PC-3 (cell line): ENCODE measurements at regions not wholly inside any gene's neighbourhood (a gene's known extent, or its start where the extent isn't known, plus 50 kb on each side); places are given as distances from the start of the nearest gene placed in this dataset.

Experiments used
- ATAC-seq: fragments of 200-7000 bp; cut with Tn5 transposase; 2 replicates; pipeline ENCODE4 v1.9.1; 2020; ENCODE audit warnings: mild to moderate bottlenecking, moderate library complexity
- BruUV-seq: library from RNA; stranded (reverse); fragments of 400-500 nt; replicated peaks from 2 replicates; lab custom pipeline; 2021; lab: Mats Ljungman, UMichigan
- CTCF ChIA-PET: fragments of 300-600 bp; sonication (Branson Sonifier 250); formaldehyde crosslinking; loops from one replicate; lab custom pipeline; 2022; ENCODE audit warnings: antibody characterized with exemption; lab: Charles Lee
- POLR2A ChIA-PET: fragments of 300-600 bp; sonication (Branson Sonifier 250); formaldehyde crosslinking; loops from one replicate; lab custom pipeline; 2022; ENCODE audit warnings: antibody characterized with exemption; ENCODE audit not compliant: unreplicated experiment; lab: Charles Lee
- DNase-seq: peaks from one replicate; pipeline ENCODE4 v3.0.0-alpha.2; 2015
- H2AFZ ChIP-seq: fragments of 300-600 bp; sonication (generic); 2 replicates; pipeline ENCODE4 v1.6.0; 2016; ENCODE audit warnings: antibody characterized with exemption, low read length
- H3F3A ChIP-seq: fragments of 300-600 bp; sonication (generic); one replicate; pipeline ENCODE4 v1.6.0; 2017; ENCODE audit warnings: antibody characterized with exemption, low read length, control low read depth, mild to moderate bottlenecking; ENCODE audit not compliant: unreplicated experiment
- H3K27ac ChIP-seq: fragments of 300-600 bp; sonication (generic); 2 replicates; pipeline ENCODE4 v1.5.1; 2016; ENCODE audit warnings: mild to moderate bottlenecking, low read length
- H3K27me3 ChIP-seq: fragments of 300-600 bp; sonication (generic); 2 replicates; pipeline ENCODE4 v1.6.1; 2016; ENCODE audit warnings: low read length, mixed read lengths
- H3K36me3 ChIP-seq: fragments of 300-600 bp; sonication (generic); 2 replicates; pipeline ENCODE4 v1.6.1; 2016; ENCODE audit warnings: low read depth, mixed run types, low read length, mixed read lengths
- H3K4me1 ChIP-seq: fragments of 300-600 bp; sonication (generic); 2 replicates; pipeline ENCODE4 v1.5.1; 2016; ENCODE audit warnings: low read length; ENCODE audit not compliant: insufficient read depth
- H3K4me2 ChIP-seq: fragments of 300-600 bp; sonication (generic); 2 replicates; pipeline ENCODE4 v1.6.0; 2016; ENCODE audit warnings: low read length
- H3K4me3 ChIP-seq: fragments of 300-600 bp; sonication (generic); 2 replicates; pipeline ENCODE4 v1.5.1; 2016; ENCODE audit warnings: mild to moderate bottlenecking, low read length, mixed read lengths
- H3K79me2 ChIP-seq: fragments of 300-600 bp; sonication (generic); 2 replicates; pipeline ENCODE4 v1.6.1; 2017; ENCODE audit warnings: low read length, mixed read lengths
- H3K9ac ChIP-seq: fragments of 300-600 bp; sonication (generic); 2 replicates; pipeline ENCODE4 v1.6.0; 2016; ENCODE audit warnings: mild to moderate bottlenecking, low read length
- H3K9me2 ChIP-seq: fragments of 300-600 bp; sonication (generic); replicated peaks from 2 replicates; pipeline ENCODE4 v1.6.1; 2016; ENCODE audit warnings: mixed run types, low read length, mixed read lengths
- H3K9me3 ChIP-seq: fragments of 300-600 bp; sonication (generic); 2 replicates; pipeline ENCODE4 v1.6.1; 2016; ENCODE audit warnings: low read length, mixed read lengths
- H4K20me1 ChIP-seq: fragments of 300-600 bp; sonication (generic); 2 replicates; pipeline ENCODE4 v1.6.1; 2016; ENCODE audit warnings: low read length, mixed read lengths
- EZH2 ChIP-seq: fragments of 300-600 bp; sonication (generic); IDR thresholded peaks from one replicate; pipeline ENCODE4 v1.6.1; 2017; ENCODE audit warnings: antibody characterized with exemption, mild to moderate bottlenecking, low read length; ENCODE audit not compliant: unreplicated experiment
- EZH2phosphoT487 ChIP-seq: fragments of 300-600 bp; sonication (generic); IDR thresholded peaks from 2 replicates; pipeline ENCODE4 v1.6.1; 2018; ENCODE audit warnings: mild to moderate bottlenecking, antibody characterized with exemption, low read length, borderline replicate concordance
- intact Hi-C: fragments of 100-400 bp; cut with micrococcal nuclease; formaldehyde crosslinking; loops from 2 replicates; pipeline ENCODE4 v1.9.0; 2023
- TF ChIP-seq, protein P1 (sequence below): fragments of 300-600 bp; sonication (generic); conservative IDR thresholded peaks from 2 replicates; pipeline ENCODE4 v1.5.1; 2017; ENCODE audit warnings: antibody characterized with exemption, low read depth, mild to moderate bottlenecking, low read length

- BruUV-seq = no TSS peak
- Histone ChIP-seq H3K4me1 (no peaks in the 10 kb centered on the region), H3K79me2 (no peaks in the 10 kb centered on the region), H3K9me3 (no peaks in the 10 kb centered on the region), H2AFZ (no peak overlapping the region), H3K4me2 (no peak overlapping the region), H3K36me3 (no peaks in the 10 kb centered on the region), H3K27me3 (peaks cover 93% of the 10 kb centered on the region), H3K27ac (no peak overlapping the region), H3K9me2 (no peaks in the 10 kb centered on the region), H4K20me1 (no peaks in the 10 kb centered on the region), H3K9ac (no peak overlapping the region), H3F3A (no peaks in the 10 kb centered on the region), H3K4me3 (no peak overlapping the region)
- TF ChIP-seq, protein P1, sequence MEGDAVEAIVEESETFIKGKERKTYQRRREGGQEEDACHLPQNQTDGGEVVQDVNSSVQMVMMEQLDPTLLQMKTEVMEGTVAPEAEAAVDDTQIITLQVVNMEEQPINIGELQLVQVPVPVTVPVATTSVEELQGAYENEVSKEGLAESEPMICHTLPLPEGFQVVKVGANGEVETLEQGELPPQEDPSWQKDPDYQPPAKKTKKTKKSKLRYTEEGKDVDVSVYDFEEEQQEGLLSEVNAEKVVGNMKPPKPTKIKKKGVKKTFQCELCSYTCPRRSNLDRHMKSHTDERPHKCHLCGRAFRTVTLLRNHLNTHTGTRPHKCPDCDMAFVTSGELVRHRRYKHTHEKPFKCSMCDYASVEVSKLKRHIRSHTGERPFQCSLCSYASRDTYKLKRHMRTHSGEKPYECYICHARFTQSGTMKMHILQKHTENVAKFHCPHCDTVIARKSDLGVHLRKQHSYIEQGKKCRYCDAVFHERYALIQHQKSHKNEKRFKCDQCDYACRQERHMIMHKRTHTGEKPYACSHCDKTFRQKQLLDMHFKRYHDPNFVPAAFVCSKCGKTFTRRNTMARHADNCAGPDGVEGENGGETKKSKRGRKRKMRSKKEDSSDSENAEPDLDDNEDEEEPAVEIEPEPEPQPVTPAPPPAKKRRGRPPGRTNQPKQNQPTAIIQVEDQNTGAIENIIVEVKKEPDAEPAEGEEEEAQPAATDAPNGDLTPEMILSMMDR = no peak
- TF ChIP-seq EZH2phosphoT487 (no peak), EZH2 (no peak)
- ChIA-PET POLR2A (no interaction called here), CTCF (no interaction called here)
- ATAC-seq = no peak
- intact Hi-C loops = no loop called here
- no peak for DNase-seq
Observed at GRCh38 chr18:78927156-78927555, 52.5 kb upstream of the SALL3 start.

DNA sequence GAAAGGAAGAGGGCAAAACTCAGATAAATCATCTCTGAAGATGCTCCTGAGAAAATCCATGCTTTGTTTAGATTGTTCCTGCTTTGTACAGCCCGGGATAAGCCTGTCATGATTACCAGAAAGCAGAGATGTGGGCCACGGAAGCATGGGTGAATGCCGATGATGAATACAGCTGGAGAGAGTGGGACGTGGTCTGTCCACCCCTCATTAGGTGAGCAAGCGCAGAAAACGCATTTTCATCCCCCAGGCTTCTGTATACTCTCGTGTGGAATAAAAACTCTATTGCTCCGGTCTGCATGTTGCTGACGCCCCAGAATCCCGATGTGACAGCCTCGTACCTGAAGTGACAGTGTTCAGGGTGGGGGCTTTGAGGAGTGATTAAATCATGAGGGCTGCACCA is 52.0 kb upstream of the SALL3 start:
- no peak overlapping the region for H3K9ac ChIP-seq
- CTCF ChIA-PET = no interaction called here
- H3K27me3 ChIP-seq = peaks cover 93% of the 10 kb centered on the region

DNA sequence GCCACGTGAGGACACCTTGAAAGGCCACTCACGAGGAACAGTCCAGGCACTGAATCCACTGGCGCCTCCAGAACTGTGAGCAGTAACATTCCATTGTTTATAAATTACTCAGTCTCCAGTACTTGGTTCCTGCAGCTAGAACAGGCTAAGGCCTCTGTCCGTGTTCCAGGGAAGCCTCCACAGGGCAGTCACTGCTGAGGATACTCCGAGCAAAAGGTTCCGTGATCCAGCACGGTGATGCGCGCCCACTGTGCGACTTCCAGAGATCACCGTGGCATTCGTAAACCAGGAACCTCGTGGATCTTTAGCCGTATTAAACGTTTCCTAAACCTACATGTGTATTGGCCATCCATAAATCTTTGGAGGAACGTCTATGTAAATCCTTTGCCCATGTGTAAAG is 51.5 kb upstream of the SALL3 start:
- Histone ChIP-seq H3K4me2 (no peak overlapping the region), H3K36me3 (no peaks in the 10 kb centered on the region), H3K27ac (no peak overlapping the region), H3F3A (no peaks in the 10 kb centered on the region), H3K27me3 (peaks cover 93% of the 10 kb centered on the region), H3K9me3 (no peaks in the 10 kb centered on the region), H3K9me2 (no peaks in the 10 kb centered on the region), H3K4me3 (no peak overlapping the region), H4K20me1 (no peaks in the 10 kb centered on the region), H2AFZ (no peak overlapping the region), H3K4me1 (no peaks in the 10 kb centered on the region), H3K79me2 (no peaks in the 10 kb centered on the region), H3K9ac (no peak overlapping the region)
- no peak for ATAC-seq
- intact Hi-C loops = no loop called here
- ChIA-PET CTCF (no interaction called here), POLR2A (no interaction called here)
- DNase-seq = no peak
- TF ChIP-seq EZH2 (no peak), EZH2phosphoT487 (no peak)
- TF ChIP-seq, protein P1 = no peak
- BruUV-seq = no TSS peak

More for the DNA sequence above, 52.0 kb upstream of the SALL3 start:
- Histone ChIP-seq H4K20me1 (no peaks in the 10 kb centered on the region), H2AFZ (no peak overlapping the region), H3F3A (no peaks in the 10 kb centered on the region), H3K79me2 (no peaks in the 10 kb centered on the region), H3K9me3 (no peaks in the 10 kb centered on the region), H3K4me2 (no peak overlapping the region), H3K9me2 (no peaks in the 10 kb centered on the region), H3K27ac (no peak overlapping the region), H3K4me1 (no peaks in the 10 kb centered on the region), H3K4me3 (no peak overlapping the region), H3K36me3 (no peaks in the 10 kb centered on the region)
- intact Hi-C loops = no loop called here
- BruUV-seq = no TSS peak
- POLR2A ChIA-PET = no interaction called here
- ATAC-seq (no peak), DNase-seq (no peak)
- TF ChIP-seq EZH2 (no peak), EZH2phosphoT487 (no peak)
- TF ChIP-seq, protein P1 = no peak
